Kidney (tissue), 13 donors: ENCODE measurements at regions not wholly inside any gene's neighbourhood (a gene's known extent, or its start where the extent isn't known, plus 50 kb on each side); places are given as distances from the start of the nearest gene placed in this dataset.

Experiments used
- DNase-seq, 5 donors: peaks; one replicate each; pipeline ENCODE4 v3.0.0-alpha.2; 2013 to 2020
- FAIRE-seq: peaks from 2 replicates; lab custom pipeline; 2012; peaks lifted over from hg19 to GRCh38; lab: Jason Lieb, UNC
- H3K27ac ChIP-seq, 2 donors: one replicate each; pipeline ENCODE4 v1.7.0; 2013; ENCODE audit warnings: low read depth in 2 of 2, low read length in 2 of 2, inconsistent platforms in 1 of 2
- H3K27me3 ChIP-seq: one replicate; pipeline ENCODE4 v1.7.1; 2013; ENCODE audit warnings: low read length, inconsistent platforms; ENCODE audit not compliant: control insufficient read depth, insufficient read depth
- H3K36me3 ChIP-seq, 3 donors: one replicate each; pipeline versions ENCODE4 v1.7.0 to v1.7.1; 2013; ENCODE audit warnings: low read length in 3 of 3, control low read depth in 1 of 3, inconsistent platforms in 1 of 3; ENCODE audit not compliant: insufficient read depth in 3 of 3, control insufficient read depth in 2 of 3
- H3K4me1 ChIP-seq, 3 donors: one replicate each; pipeline versions ENCODE4 v1.7.0 to v1.7.1; 2013; ENCODE audit warnings: low read length in 3 of 3, inconsistent platforms in 1 of 3, low read depth in 1 of 3; ENCODE audit not compliant: control insufficient read depth in 2 of 3, insufficient read depth in 2 of 3
- H3K4me3 ChIP-seq, 3 donors: one replicate each; pipeline versions ENCODE4 v1.7.0 to v1.8.1; 2013; ENCODE audit warnings: low read length in 3 of 3, control low read depth in 1 of 3, inconsistent platforms in 1 of 3
- H3K9ac ChIP-seq, 3 donors: one replicate each; pipeline versions ENCODE4 v1.7.0 to v1.7.1; 2013; ENCODE audit warnings: low read length in 3 of 3, control low read depth in 1 of 3, inconsistent platforms in 1 of 3
- H3K9me3 ChIP-seq, 3 donors: one replicate each; pipeline versions ENCODE4 v1.7.0 to v1.7.1; 2013; ENCODE audit warnings: low read length in 3 of 3, control low read depth in 1 of 3, inconsistent platforms in 1 of 3; ENCODE audit not compliant: control insufficient read depth in 2 of 3, insufficient read depth in 1 of 3
- intact Hi-C: fragments of 100-400 bp; cut with DNase I; formaldehyde crosslinking; loops from one replicate; pipeline ENCODE4 v1.11.1; 2022
- TF ChIP-seq, protein P1 (sequence below): IDR thresholded peaks from 3 replicates; pipeline ENCODE4 v1.5.1; 2012; ENCODE audit warnings: mild to moderate bottlenecking, moderate library complexity, borderline replicate concordance; ENCODE audit not compliant: insufficient read depth; ENCODE audit errors: extremely low read depth
- donor health status: control.
- donor health status: control.
- donor health status: control.
- donor health status: control.
- donor health status: control.
- donor health status: DM: yes; HTN: yes; CAD: no.
- donor health status: Normal renal cell carcinoma (clear cell type).

- no peak for FAIRE-seq
- Histone ChIP-seq H3K9ac (no peak overlapping the region), H3K27me3 (no peaks in the 10 kb centered on the region), H3K4me3 (no peak overlapping the region), H3K9me3 (no peaks in the 10 kb centered on the region), H3K36me3 (no peaks in the 10 kb centered on the region), H3K27ac (no peak overlapping the region), H3K4me1 (no peaks in the 10 kb centered on the region)
- no peak for DNase-seq
- intact Hi-C loops = no loop called here
- TF ChIP-seq, protein P1, sequence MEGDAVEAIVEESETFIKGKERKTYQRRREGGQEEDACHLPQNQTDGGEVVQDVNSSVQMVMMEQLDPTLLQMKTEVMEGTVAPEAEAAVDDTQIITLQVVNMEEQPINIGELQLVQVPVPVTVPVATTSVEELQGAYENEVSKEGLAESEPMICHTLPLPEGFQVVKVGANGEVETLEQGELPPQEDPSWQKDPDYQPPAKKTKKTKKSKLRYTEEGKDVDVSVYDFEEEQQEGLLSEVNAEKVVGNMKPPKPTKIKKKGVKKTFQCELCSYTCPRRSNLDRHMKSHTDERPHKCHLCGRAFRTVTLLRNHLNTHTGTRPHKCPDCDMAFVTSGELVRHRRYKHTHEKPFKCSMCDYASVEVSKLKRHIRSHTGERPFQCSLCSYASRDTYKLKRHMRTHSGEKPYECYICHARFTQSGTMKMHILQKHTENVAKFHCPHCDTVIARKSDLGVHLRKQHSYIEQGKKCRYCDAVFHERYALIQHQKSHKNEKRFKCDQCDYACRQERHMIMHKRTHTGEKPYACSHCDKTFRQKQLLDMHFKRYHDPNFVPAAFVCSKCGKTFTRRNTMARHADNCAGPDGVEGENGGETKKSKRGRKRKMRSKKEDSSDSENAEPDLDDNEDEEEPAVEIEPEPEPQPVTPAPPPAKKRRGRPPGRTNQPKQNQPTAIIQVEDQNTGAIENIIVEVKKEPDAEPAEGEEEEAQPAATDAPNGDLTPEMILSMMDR = no peak
Observed at GRCh38 chr5:124193371-124193789, 553.1 kb downstream of the ZNF608 start.

DNA sequence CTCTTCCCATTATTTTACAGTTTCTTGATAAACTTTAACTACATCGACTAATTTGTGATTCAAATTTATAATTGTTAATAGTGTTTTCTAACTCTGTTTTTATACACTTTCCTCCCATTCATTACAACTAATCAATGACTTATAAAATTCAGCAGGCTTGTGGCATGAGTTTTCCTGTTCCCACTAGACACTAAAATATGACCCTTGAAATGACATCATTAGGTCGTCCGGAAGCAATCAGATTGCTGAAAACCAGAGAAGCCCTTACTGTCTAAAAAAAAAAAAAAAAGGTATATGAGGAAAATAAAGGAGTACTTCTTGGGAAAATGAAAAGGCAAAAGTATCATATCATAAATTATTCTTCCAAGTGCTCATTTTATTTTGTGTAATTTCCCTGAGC lies 553.7 kb downstream of the ZNF608 start:
- Histone ChIP-seq H3K9me3 (no peaks in the 10 kb centered on the region), H3K27ac (no peak overlapping the region), H3K36me3 (no peaks in the 10 kb centered on the region), H3K4me3 (no peak overlapping the region), H3K9ac (no peak overlapping the region), H3K4me1 (no peaks in the 10 kb centered on the region), H3K27me3 (no peaks in the 10 kb centered on the region)
- no peak for FAIRE-seq
- intact Hi-C loops = no loop called here
- no peak for DNase-seq
- TF ChIP-seq, protein P1 = no peak

- TF ChIP-seq, protein P1 = no peak
- intact Hi-C loops = no loop called here
- no peaks in the 10 kb centered on the region for H3K9me3 ChIP-seq
- no peaks in the 10 kb centered on the region for H3K36me3 ChIP-seq
- DNase-seq = no peak
- H3K27me3 ChIP-seq = no peaks in the 10 kb centered on the region
- H3K9ac ChIP-seq = no peak overlapping the region
- H3K27ac ChIP-seq = no peak overlapping the region
- no peak overlapping the region for H3K4me3 ChIP-seq
- no peak for FAIRE-seq
- H3K4me1 ChIP-seq = no peaks in the 10 kb centered on the region
Observed at GRCh38 chr5:124185716-124186115, 560.7 kb downstream of the ZNF608 start.

- intact Hi-C loops = no loop called here
- no peaks in the 10 kb centered on the region for H3K9me3 ChIP-seq
- H3K27ac ChIP-seq = no peak overlapping the region
- H3K4me3 ChIP-seq = no peak overlapping the region
- TF ChIP-seq, protein P1 = no peak
- H3K9ac ChIP-seq = no peak overlapping the region
- no peaks in the 10 kb centered on the region for H3K27me3 ChIP-seq
- FAIRE-seq = no peak
- no peaks in the 10 kb centered on the region for H3K36me3 ChIP-seq
- H3K4me1 ChIP-seq = no peaks in the 10 kb centered on the region
- DNase-seq = no peak
Observed at GRCh38 chr5:124182133-124182532, 564.3 kb downstream of the ZNF608 start.
